Stomach (tissue), 4 donors: ENCODE measurements at regions not wholly inside any gene's neighbourhood (a gene's known extent, or its start where the extent isn't known, plus 50 kb on each side); places are given as distances from the start of the nearest gene placed in this dataset.

Source experiments
- POLR2A ChIP-seq, 4 donors: fragments of 450-650 bp; IDR thresholded peaks; one replicate each; pipeline ENCODE4 v1.6.1; 2016; ENCODE audit warnings: antibody characterized with exemption in 4 of 4, control low read depth in 2 of 4, mild to moderate bottlenecking in 1 of 4, moderate library complexity in 1 of 4
- TF ChIP-seq, protein P1 (sequence below), 7 experiments: fragments of 450-650 bp in 4 of 7; fragments of 200-600 bp in 3 of 7; sonication (generic) in 3 of 7; IDR thresholded peaks; one replicate each; pipeline ENCODE4 v1.5.1; 2016 to 2019; ENCODE audit warnings: antibody characterized with exemption in 7 of 7, control low read depth in 2 of 7, mild to moderate bottlenecking in 1 of 7

DNA sequence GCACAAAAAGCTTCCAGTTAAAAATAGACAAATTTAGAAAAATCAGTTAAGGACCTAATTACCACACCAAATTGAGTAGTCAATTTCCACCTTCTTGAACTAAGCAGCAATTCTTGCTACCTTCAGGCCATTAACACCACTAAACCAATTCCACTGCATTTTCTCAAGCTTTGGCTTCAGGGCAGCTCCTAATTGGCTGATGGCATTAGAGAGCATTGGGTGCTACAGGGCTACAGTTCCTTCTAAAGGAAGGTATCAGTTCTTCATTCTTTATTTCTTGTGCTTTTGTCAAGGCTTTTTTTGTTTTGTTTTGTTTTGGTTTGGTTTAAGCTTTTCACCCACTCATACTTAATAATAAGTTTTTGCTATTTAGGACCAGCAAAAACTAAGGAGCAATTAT lies 90.2 kb upstream of the FAM241A start:
- TF ChIP-seq, protein P1, sequence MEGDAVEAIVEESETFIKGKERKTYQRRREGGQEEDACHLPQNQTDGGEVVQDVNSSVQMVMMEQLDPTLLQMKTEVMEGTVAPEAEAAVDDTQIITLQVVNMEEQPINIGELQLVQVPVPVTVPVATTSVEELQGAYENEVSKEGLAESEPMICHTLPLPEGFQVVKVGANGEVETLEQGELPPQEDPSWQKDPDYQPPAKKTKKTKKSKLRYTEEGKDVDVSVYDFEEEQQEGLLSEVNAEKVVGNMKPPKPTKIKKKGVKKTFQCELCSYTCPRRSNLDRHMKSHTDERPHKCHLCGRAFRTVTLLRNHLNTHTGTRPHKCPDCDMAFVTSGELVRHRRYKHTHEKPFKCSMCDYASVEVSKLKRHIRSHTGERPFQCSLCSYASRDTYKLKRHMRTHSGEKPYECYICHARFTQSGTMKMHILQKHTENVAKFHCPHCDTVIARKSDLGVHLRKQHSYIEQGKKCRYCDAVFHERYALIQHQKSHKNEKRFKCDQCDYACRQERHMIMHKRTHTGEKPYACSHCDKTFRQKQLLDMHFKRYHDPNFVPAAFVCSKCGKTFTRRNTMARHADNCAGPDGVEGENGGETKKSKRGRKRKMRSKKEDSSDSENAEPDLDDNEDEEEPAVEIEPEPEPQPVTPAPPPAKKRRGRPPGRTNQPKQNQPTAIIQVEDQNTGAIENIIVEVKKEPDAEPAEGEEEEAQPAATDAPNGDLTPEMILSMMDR (IDR thresholded peaks at IDR 0.05): no peak
- no peak for TF ChIP-seq POLR2A (IDR thresholded peaks at IDR 0.05)
